Vagina (tissue), 2 donors: ENCODE measurements at regions not wholly inside any gene's neighbourhood (a gene's known extent, or its start where the extent isn't known, plus 50 kb on each side); places are given as distances from the start of the nearest gene placed in this dataset.

Source experiments
- DNase-seq, 2 donors: peaks; one replicate each; pipeline ENCODE4 v3.0.0-alpha.2; 2017; ENCODE audit errors: extremely low spot score in 2 of 2
- H3K27ac ChIP-seq: fragments of 200-600 bp; sonication (generic); one replicate; pipeline ENCODE4 v1.5.1; 2019
- H3K27me3 ChIP-seq: fragments of 200-600 bp; sonication (generic); one replicate; pipeline ENCODE4 v1.5.1; 2019
- H3K36me3 ChIP-seq, 2 donors: fragments of 200-600 bp; sonication (generic); one replicate each; pipeline ENCODE4 v1.5.1; 2017 to 2019
- H3K4me1 ChIP-seq: fragments of 200-600 bp; sonication (generic); one replicate; pipeline ENCODE4 v1.5.1; 2019
- H3K4me3 ChIP-seq, 2 donors: fragments of 200-600 bp; sonication (generic); 1 replicate in 1 of 2; 2 replicates in 1 of 2; pipeline ENCODE4 v1.5.1; 2016 to 2019
- H3K9me3 ChIP-seq: fragments of 200-600 bp; sonication (generic); one replicate; pipeline ENCODE4 v1.5.1; 2019
- POLR2A ChIP-seq, 2 donors: fragments of 450-650 bp; IDR thresholded peaks; one replicate each; pipeline ENCODE4 v1.6.1; 2017; ENCODE audit warnings: antibody characterized with exemption in 2 of 2, mild to moderate bottlenecking in 2 of 2, moderate library complexity in 2 of 2
- POLR2AphosphoS5 ChIP-seq, 2 donors: sonication (generic); formaldehyde crosslinking; IDR thresholded peaks; one replicate each; pipeline ENCODE4 v1.9.0; 2017; ENCODE audit warnings: antibody characterized with exemption in 2 of 2, mild to moderate bottlenecking in 2 of 2, low read depth in 1 of 2; ENCODE audit not compliant: insufficient read depth in 1 of 2
- intact Hi-C: fragments of 100-400 bp; cut with DNase I; formaldehyde crosslinking; loops from one replicate; pipeline ENCODE4 v1.15.1; 2023
- TF ChIP-seq, protein P1 (sequence below), 3 experiments: fragments of 450-650 bp in 2 of 3; fragments of 200-600 bp in 1 of 3; sonication (generic) in 1 of 3; IDR thresholded peaks; one replicate each; pipeline ENCODE4 v1.5.1; 2017 to 2019; ENCODE audit warnings: antibody characterized with exemption in 3 of 3, mild to moderate bottlenecking in 2 of 3, moderate library complexity in 2 of 3

DNA sequence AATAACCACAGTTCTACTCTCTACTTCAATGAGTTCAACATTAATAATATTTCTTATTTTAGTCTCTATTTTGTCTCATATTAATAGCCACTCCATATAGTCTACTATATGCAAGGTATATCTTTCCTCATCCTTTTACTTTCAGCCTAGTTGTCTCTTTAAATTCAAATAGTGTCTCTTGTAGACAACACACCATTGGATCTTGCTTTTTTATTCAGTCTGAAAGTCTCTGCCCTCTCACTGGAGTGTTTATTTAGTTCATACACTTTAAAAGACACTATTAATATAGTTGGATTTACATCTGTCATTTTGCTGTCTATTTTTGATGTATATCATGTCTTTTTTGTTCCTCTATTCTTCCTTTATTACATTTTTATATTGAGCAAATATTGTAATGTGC is 103.5 kb downstream of the RFPL4B start:
- H3K27me3 ChIP-seq, result no peaks in the 10 kb centered on the region

GRCh38 chr6:112457886-112458285 is 110.8 kb downstream of the RFPL4B start:
- TF ChIP-seq POLR2AphosphoS5 (IDR thresholded peaks at IDR 0.05; ENCODE audit: insufficient read depth in 1 of 2, low read depth in 1 of 2), result no peak
- Histone ChIP-seq H3K27me3 (no peaks in the 10 kb centered on the region), H3K4me1 (no peaks in the 10 kb centered on the region), H3K27ac (no peak overlapping the region), H3K4me3 (no peak overlapping the region), H3K36me3 (no peaks in the 10 kb centered on the region), H3K9me3 (no peaks in the 10 kb centered on the region)
- intact Hi-C loops, result no loop called here
- no peak for DNase-seq

More for the DNA sequence above, 103.5 kb downstream of the RFPL4B start:
- Histone ChIP-seq H3K4me1 (no peaks in the 10 kb centered on the region), H3K9me3 (no peaks in the 10 kb centered on the region), H3K27ac (no peak overlapping the region), H3K4me3 (no peak overlapping the region), H3K36me3 (no peaks in the 10 kb centered on the region)
- TF ChIP-seq, protein P1, sequence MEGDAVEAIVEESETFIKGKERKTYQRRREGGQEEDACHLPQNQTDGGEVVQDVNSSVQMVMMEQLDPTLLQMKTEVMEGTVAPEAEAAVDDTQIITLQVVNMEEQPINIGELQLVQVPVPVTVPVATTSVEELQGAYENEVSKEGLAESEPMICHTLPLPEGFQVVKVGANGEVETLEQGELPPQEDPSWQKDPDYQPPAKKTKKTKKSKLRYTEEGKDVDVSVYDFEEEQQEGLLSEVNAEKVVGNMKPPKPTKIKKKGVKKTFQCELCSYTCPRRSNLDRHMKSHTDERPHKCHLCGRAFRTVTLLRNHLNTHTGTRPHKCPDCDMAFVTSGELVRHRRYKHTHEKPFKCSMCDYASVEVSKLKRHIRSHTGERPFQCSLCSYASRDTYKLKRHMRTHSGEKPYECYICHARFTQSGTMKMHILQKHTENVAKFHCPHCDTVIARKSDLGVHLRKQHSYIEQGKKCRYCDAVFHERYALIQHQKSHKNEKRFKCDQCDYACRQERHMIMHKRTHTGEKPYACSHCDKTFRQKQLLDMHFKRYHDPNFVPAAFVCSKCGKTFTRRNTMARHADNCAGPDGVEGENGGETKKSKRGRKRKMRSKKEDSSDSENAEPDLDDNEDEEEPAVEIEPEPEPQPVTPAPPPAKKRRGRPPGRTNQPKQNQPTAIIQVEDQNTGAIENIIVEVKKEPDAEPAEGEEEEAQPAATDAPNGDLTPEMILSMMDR (IDR thresholded peaks at IDR 0.05), result no peak
- no peak for TF ChIP-seq POLR2AphosphoS5 (IDR thresholded peaks at IDR 0.05; ENCODE audit: insufficient read depth in 1 of 2, low read depth in 1 of 2)
- TF ChIP-seq POLR2A (IDR thresholded peaks at IDR 0.05), result no peak
- intact Hi-C loops, result no loop called here
- no peak for DNase-seq

- TF ChIP-seq, protein P1 (IDR thresholded peaks at IDR 0.05), result no peak
- no peak for TF ChIP-seq POLR2AphosphoS5 (IDR thresholded peaks at IDR 0.05; ENCODE audit: insufficient read depth in 1 of 2, low read depth in 1 of 2)
- no peak for TF ChIP-seq POLR2A (IDR thresholded peaks at IDR 0.05)
- Histone ChIP-seq H3K36me3 (no peaks in the 10 kb centered on the region), H3K9me3 (no peaks in the 10 kb centered on the region), H3K27ac (no peak overlapping the region), H3K4me1 (no peaks in the 10 kb centered on the region), H3K4me3 (no peak overlapping the region), H3K27me3 (no peaks in the 10 kb centered on the region)
- DNase-seq, result no peak
- intact Hi-C loops, result no loop called here
Measured at GRCh38 chr6:112459758-112460304, 112.7 kb downstream of the RFPL4B start.

GRCh38 chr6:112464901-112465665 is 118.0 kb downstream of the RFPL4B start:
- intact Hi-C loops, result no loop called here
- Histone ChIP-seq H3K27ac (no peak overlapping the region), H3K9me3 (no peaks in the 10 kb centered on the region), H3K4me3 (no peak overlapping the region), H3K27me3 (no peaks in the 10 kb centered on the region), H3K36me3 (no peaks in the 10 kb centered on the region), H3K4me1 (no peaks in the 10 kb centered on the region)
- no peak for DNase-seq
- TF ChIP-seq POLR2AphosphoS5 (IDR thresholded peaks at IDR 0.05; ENCODE audit: insufficient read depth in 1 of 2, low read depth in 1 of 2), result no peak
- TF ChIP-seq POLR2A (IDR thresholded peaks at IDR 0.05), result no peak
- TF ChIP-seq, protein P1 (IDR thresholded peaks at IDR 0.05), result no peak

- no peaks in the 10 kb centered on the region for H3K27me3 ChIP-seq
- H3K36me3 ChIP-seq, result no peaks in the 10 kb centered on the region
- TF ChIP-seq POLR2AphosphoS5 (IDR thresholded peaks at IDR 0.05; ENCODE audit: insufficient read depth in 1 of 2, low read depth in 1 of 2) (no peak), POLR2A (IDR thresholded peaks at IDR 0.05) (no peak)
- TF ChIP-seq, protein P1 (IDR thresholded peaks at IDR 0.05), result no peak
- no peak for DNase-seq
- intact Hi-C loops, result no loop called here
- no peaks in the 10 kb centered on the region for H3K4me1 ChIP-seq
- H3K27ac ChIP-seq, result no peak overlapping the region
- H3K9me3 ChIP-seq, result no peaks in the 10 kb centered on the region
- no peak overlapping the region for H3K4me3 ChIP-seq
Measured at GRCh38 chr6:112466373-112467151, 119.4 kb downstream of the RFPL4B start.
